ENCODE measurements at regions not wholly inside any gene's neighbourhood (a gene's known extent, or its start where the extent isn't known, plus 50 kb on each side); places are given as distances from the start of the nearest gene placed in this dataset.

- Mint-ChIP-seq H3K9me3 (peaks cover 81% of the 10 kb centered on the region), H3K27me3 (ENCODE audit: low read depth) (peaks cover 12% of the 10 kb centered on the region), H3K4me3 (no peak overlapping the region), H3K36me3 (peaks cover 76% of the 10 kb centered on the region), H3K4me1 (no peaks in the 10 kb centered on the region), H3K27ac (no peak overlapping the region)
- ChIA-PET POLR2A (no interaction called here), CTCF (no interaction called here)
- ATAC-seq (no peak), DNase-seq (ENCODE audit: low spot score) (no peak)
- TF ChIP-seq SMAD3 (CRISPR knock-in tag; IDR thresholded peaks at IDR 0.05; ENCODE audit: borderline replicate concordance) = no peak
- TF ChIP-seq NR3C1 (CRISPR knock-in tag; conservative IDR thresholded peaks at IDR 0.05; ENCODE audit: low read depth) = no peak
- no peak for TF ChIP-seq RELA (CRISPR knock-in tag; IDR thresholded peaks at IDR 0.05; ENCODE audit: borderline replicate concordance)
- no peak for TF ChIP-seq CREB1 (CRISPR knock-in tag; IDR thresholded peaks at IDR 0.05)
- TF ChIP-seq, protein P1, sequence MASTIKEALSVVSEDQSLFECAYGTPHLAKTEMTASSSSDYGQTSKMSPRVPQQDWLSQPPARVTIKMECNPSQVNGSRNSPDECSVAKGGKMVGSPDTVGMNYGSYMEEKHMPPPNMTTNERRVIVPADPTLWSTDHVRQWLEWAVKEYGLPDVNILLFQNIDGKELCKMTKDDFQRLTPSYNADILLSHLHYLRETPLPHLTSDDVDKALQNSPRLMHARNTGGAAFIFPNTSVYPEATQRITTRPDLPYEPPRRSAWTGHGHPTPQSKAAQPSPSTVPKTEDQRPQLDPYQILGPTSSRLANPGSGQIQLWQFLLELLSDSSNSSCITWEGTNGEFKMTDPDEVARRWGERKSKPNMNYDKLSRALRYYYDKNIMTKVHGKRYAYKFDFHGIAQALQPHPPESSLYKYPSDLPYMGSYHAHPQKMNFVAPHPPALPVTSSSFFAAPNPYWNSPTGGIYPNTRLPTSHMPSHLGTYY (CRISPR knock-in tag; IDR thresholded peaks at IDR 0.05) = no peak
- TF ChIP-seq USF1 (CRISPR knock-in tag; IDR thresholded peaks at IDR 0.05) = no peak
- TF ChIP-seq ZNF532 (CRISPR knock-in tag; IDR thresholded peaks at IDR 0.05; ENCODE audit: borderline replicate concordance) = no peak
- TF ChIP-seq SMAD4 (CRISPR knock-in tag; IDR thresholded peaks at IDR 0.05) = no peak
- no peak for TF ChIP-seq PRRX2 (CRISPR knock-in tag; IDR thresholded peaks at IDR 0.05)
- TF ChIP-seq, protein P2, sequence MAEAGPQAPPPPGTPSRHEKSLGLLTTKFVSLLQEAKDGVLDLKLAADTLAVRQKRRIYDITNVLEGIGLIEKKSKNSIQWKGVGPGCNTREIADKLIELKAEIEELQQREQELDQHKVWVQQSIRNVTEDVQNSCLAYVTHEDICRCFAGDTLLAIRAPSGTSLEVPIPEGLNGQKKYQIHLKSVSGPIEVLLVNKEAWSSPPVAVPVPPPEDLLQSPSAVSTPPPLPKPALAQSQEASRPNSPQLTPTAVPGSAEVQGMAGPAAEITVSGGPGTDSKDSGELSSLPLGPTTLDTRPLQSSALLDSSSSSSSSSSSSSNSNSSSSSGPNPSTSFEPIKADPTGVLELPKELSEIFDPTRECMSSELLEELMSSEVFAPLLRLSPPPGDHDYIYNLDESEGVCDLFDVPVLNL (CRISPR knock-in tag; IDR thresholded peaks at IDR 0.05; ENCODE audit: borderline replicate concordance, low read depth) = no peak
Observed at GRCh38 chr2:6294791-6295190, 570.9 kb downstream of the CMPK2 start.

DNA sequence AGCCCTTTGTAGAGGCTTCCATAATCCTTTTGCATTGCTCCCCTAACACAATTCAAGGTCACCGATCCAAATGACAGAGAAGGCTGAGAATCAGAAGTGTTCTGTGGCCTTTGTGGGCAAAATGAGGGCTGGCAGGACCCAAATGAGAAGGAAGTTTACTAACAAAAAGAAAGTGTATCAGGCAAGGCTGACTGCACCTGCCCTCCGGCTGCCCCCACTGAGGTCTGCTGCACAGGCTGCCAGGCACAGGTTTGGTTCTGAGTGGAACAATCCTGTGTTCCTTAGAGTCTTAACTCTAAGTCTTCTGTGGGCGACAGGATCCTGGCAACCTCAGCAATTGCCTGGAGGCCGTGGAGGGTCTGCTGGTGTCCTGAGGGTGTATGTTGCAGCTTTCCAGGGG, 568.5 kb downstream of the CMPK2 start:
- H3K27ac Mint-ChIP-seq = no peak overlapping the region
- peaks cover 85% of the 10 kb centered on the region for H3K9me3 Mint-ChIP-seq
- peaks cover 77% of the 10 kb centered on the region for H3K36me3 Mint-ChIP-seq
- DNase-seq (ENCODE audit: low spot score) (no peak), ATAC-seq (no peak)
- no peak overlapping the region for H3K4me3 Mint-ChIP-seq
- H3K4me1 Mint-ChIP-seq = no peaks in the 10 kb centered on the region
- TF ChIP-seq, protein P3, sequence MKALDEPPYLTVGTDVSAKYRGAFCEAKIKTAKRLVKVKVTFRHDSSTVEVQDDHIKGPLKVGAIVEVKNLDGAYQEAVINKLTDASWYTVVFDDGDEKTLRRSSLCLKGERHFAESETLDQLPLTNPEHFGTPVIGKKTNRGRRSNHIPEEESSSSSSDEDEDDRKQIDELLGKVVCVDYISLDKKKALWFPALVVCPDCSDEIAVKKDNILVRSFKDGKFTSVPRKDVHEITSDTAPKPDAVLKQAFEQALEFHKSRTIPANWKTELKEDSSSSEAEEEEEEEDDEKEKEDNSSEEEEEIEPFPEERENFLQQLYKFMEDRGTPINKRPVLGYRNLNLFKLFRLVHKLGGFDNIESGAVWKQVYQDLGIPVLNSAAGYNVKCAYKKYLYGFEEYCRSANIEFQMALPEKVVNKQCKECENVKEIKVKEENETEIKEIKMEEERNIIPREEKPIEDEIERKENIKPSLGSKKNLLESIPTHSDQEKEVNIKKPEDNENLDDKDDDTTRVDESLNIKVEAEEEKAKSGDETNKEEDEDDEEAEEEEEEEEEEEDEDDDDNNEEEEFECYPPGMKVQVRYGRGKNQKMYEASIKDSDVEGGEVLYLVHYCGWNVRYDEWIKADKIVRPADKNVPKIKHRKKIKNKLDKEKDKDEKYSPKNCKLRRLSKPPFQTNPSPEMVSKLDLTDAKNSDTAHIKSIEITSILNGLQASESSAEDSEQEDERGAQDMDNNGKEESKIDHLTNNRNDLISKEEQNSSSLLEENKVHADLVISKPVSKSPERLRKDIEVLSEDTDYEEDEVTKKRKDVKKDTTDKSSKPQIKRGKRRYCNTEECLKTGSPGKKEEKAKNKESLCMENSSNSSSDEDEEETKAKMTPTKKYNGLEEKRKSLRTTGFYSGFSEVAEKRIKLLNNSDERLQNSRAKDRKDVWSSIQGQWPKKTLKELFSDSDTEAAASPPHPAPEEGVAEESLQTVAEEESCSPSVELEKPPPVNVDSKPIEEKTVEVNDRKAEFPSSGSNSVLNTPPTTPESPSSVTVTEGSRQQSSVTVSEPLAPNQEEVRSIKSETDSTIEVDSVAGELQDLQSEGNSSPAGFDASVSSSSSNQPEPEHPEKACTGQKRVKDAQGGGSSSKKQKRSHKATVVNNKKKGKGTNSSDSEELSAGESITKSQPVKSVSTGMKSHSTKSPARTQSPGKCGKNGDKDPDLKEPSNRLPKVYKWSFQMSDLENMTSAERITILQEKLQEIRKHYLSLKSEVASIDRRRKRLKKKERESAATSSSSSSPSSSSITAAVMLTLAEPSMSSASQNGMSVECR (CRISPR knock-in tag; IDR thresholded peaks at IDR 0.05; ENCODE audit: borderline replicate concordance) = no peak
- TF ChIP-seq MLX (CRISPR knock-in tag; IDR thresholded peaks at IDR 0.05) (no peak), ZBTB43 (CRISPR knock-in tag; IDR thresholded peaks at IDR 0.05) (no peak), GTF2I (CRISPR knock-in tag; conservative IDR thresholded peaks at IDR 0.05) (no peak), GABPB1 (CRISPR knock-in tag; IDR thresholded peaks at IDR 0.05) (no peak), SP1 (CRISPR knock-in tag; conservative IDR thresholded peaks at IDR 0.05) (no peak)
- peaks cover 9% of the 10 kb centered on the region for H3K27me3 Mint-ChIP-seq (ENCODE audit: low read depth)
- CTCF ChIA-PET = no interaction called here
- POLR2A ChIA-PET = no interaction called here

Data from WTC11 (cell line).